GM21423 (cell line): ENCODE measurements at regions not wholly inside any gene's neighbourhood (a gene's known extent, or its start where the extent isn't known, plus 50 kb on each side); places are given as distances from the start of the nearest gene placed in this dataset.
"Not testable (repeated sequence)": the region's sequence is repeated elsewhere in the genome, so short reads cannot be mapped to it uniquely, and the experiment has no call there.

Experiments
- ATAC-seq: cut with Tn5 transposase; IDR thresholded peaks from one replicate; pipeline ENCODE4 v1.9.1; 2021; ENCODE audit warnings: mild to moderate bottlenecking, moderate library complexity; ENCODE audit not compliant: unreplicated experiment

GRCh38 chr7:79965946-79966345, 168.7 kb upstream of the GNAI1 start:
- ATAC-seq, result no peak

- no peak for ATAC-seq
Measured at GRCh38 chr7:79964463-79964862, 170.2 kb upstream of the GNAI1 start.

GRCh38 chr7:79953130-79953529, 181.5 kb upstream of the GNAI1 start:
- no peak for ATAC-seq

- no peak for ATAC-seq
Measured at GRCh38 chr7:79952399-79952798, 182.2 kb upstream of the GNAI1 start.

- no peak for ATAC-seq
Measured at GRCh38 chr7:79951415-79951814, 183.2 kb upstream of the GNAI1 start.

GRCh38 chr7:79949778-79950177, 184.9 kb upstream of the GNAI1 start:
- no peak for ATAC-seq

GRCh38 chr7:79936281-79936983, 198.2 kb upstream of the GNAI1 start:
- no peak for ATAC-seq

GRCh38 chr7:79934727-79935126, 199.9 kb upstream of the GNAI1 start:
- no peak for ATAC-seq

GRCh38 chr7:79933144-79933543, 201.5 kb upstream of the GNAI1 start:
- ATAC-seq, result no peak

- no peak for ATAC-seq
Measured at GRCh38 chr7:79930604-79931003, 204.0 kb upstream of the GNAI1 start.

- ATAC-seq, result no peak
Measured at GRCh38 chr7:79927116-79927515, 207.5 kb upstream of the GNAI1 start.

- ATAC-seq, result no peak
Measured at GRCh38 chr7:79923953-79924352, 210.7 kb upstream of the GNAI1 start.

- ATAC-seq, result no peak
Measured at GRCh38 chr7:79922894-79923293, 211.7 kb upstream of the GNAI1 start.

GRCh38 chr7:79921976-79922375, 212.7 kb upstream of the GNAI1 start:
- ATAC-seq, result no peak

- not testable (repeated sequence) for ATAC-seq
Measured at GRCh38 chr7:79918632-79919031, 216.0 kb upstream of the GNAI1 start.

GRCh38 chr7:79915346-79915745, 219.3 kb upstream of the GNAI1 start:
- ATAC-seq, result not testable (repeated sequence)

GRCh38 chr7:79912213-79912633, 222.4 kb upstream of the GNAI1 start:
- ATAC-seq, result no peak

- ATAC-seq, result no peak
Measured at GRCh38 chr7:79911420-79911819, 223.2 kb upstream of the GNAI1 start.

- ATAC-seq, result no peak
Measured at GRCh38 chr7:79909176-79909575, 225.5 kb upstream of the GNAI1 start.

- ATAC-seq, result no peak
Measured at GRCh38 chr7:79897166-79897565, 237.5 kb upstream of the GNAI1 start.

- ATAC-seq, result no peak
Measured at GRCh38 chr7:79893991-79894390, 240.6 kb upstream of the GNAI1 start.

- no peak for ATAC-seq
Measured at GRCh38 chr7:79882922-79883321, 251.7 kb upstream of the GNAI1 start.

GRCh38 chr7:79880312-79880711, 254.3 kb upstream of the GNAI1 start:
- no peak for ATAC-seq
